OCI-LY1 (cell line): ENCODE measurements at regions not wholly inside any gene's neighbourhood (a gene's known extent, or its start where the extent isn't known, plus 50 kb on each side); places are given as distances from the start of the nearest gene placed in this dataset.
"Not testable (repeated sequence)": the region's sequence is repeated elsewhere in the genome, so short reads cannot be mapped to it uniquely, and the experiment has no call there.

Source experiments
- H2AFZ ChIP-seq: fragments of 200-600 bp; sonication (generic), shearing (Covaris generic); 2 replicates; pipeline ENCODE4 v1.6.0; 2014; ENCODE audit warnings: antibody characterized with exemption, mild to moderate bottlenecking, low read length
- H3F3A ChIP-seq: fragments of 200-600 bp; sonication (generic), shearing (Covaris generic); 2 replicates; pipeline ENCODE4 v1.6.0; 2014; ENCODE audit warnings: mild to moderate bottlenecking, antibody characterized with exemption, low read length, moderate library complexity; ENCODE audit not compliant: insufficient read depth
- H3K27ac ChIP-seq: fragments of 200-600 bp; sonication (generic); 2 replicates; pipeline ENCODE4 v1.5.1; 2014; ENCODE audit warnings: low read length, mixed run types, mild to moderate bottlenecking, low read depth; ENCODE audit not compliant: poor library complexity, severe bottlenecking
- H3K27me3 ChIP-seq: fragments of 200-600 bp; sonication (generic); 2 replicates; pipeline ENCODE4 v1.6.0; 2014; ENCODE audit warnings: antibody characterized with exemption, mild to moderate bottlenecking, low read length, moderate library complexity; ENCODE audit not compliant: insufficient read depth
- H3K36me3 ChIP-seq: fragments of 200-600 bp; sonication (generic); 2 replicates; pipeline ENCODE4 v1.6.1; 2014; ENCODE audit warnings: mild to moderate bottlenecking, antibody characterized with exemption, low read length, moderate library complexity, mixed read lengths; ENCODE audit not compliant: insufficient read depth
- H3K4me1 ChIP-seq: fragments of 200-600 bp; sonication (generic); 2 replicates; pipeline ENCODE4 v1.5.1; 2014; ENCODE audit warnings: mild to moderate bottlenecking, low read length, moderate library complexity; ENCODE audit not compliant: insufficient read depth, severe bottlenecking
- H3K4me2 ChIP-seq: fragments of 200-600 bp; sonication (generic), shearing (Covaris generic); 2 replicates; pipeline ENCODE4 v1.6.1; 2014; ENCODE audit warnings: low read length
- H3K4me3 ChIP-seq: fragments of 200-600 bp; sonication (generic); 2 replicates; pipeline ENCODE4 v1.5.1; 2014; ENCODE audit warnings: low read length, low read depth, mild to moderate bottlenecking, mixed read lengths; ENCODE audit not compliant: poor library complexity, severe bottlenecking
- H3K79me2 ChIP-seq: fragments of 200-600 bp; shearing (Covaris generic); 2 replicates; pipeline ENCODE4 v1.6.1; 2016; ENCODE audit warnings: mixed run types, low read length, mixed read lengths; ENCODE audit not compliant: insufficient read depth
- H3K9ac ChIP-seq: fragments of 200-600 bp; sonication (generic), shearing (Covaris generic); 2 replicates; pipeline ENCODE4 v1.6.1; 2014; ENCODE audit warnings: mild to moderate bottlenecking, low read length, mixed read lengths
- H3K9me2 ChIP-seq: fragments of 200-600 bp; sonication (generic), shearing (Covaris generic); 2 replicates; pipeline ENCODE4 v1.6.1; 2014; ENCODE audit warnings: low read depth, mild to moderate bottlenecking, low read length, mixed read lengths
- H3K9me3 ChIP-seq: fragments of 200-600 bp; shearing (Covaris generic); 2 replicates; pipeline ENCODE4 v1.6.1; 2014; ENCODE audit warnings: low read length, mixed read lengths
- H4K20me1 ChIP-seq: fragments of 200-600 bp; sonication (generic), shearing (Covaris generic); 2 replicates; pipeline ENCODE4 v1.6.0; 2016; ENCODE audit warnings: mild to moderate bottlenecking, low read length; ENCODE audit not compliant: insufficient read depth
- CTCF ChIP-seq: fragments of 200-600 bp; sonication (generic), shearing (Covaris generic); IDR thresholded peaks from 2 replicates; pipeline ENCODE4 v1.5.1; 2017; ENCODE audit warnings: mild to moderate bottlenecking, antibody characterized with exemption, low read length, moderate library complexity, mixed read lengths
- EZH2 ChIP-seq: fragments of 200-600 bp; sonication (generic), shearing (Covaris generic); IDR thresholded peaks from 2 replicates; pipeline ENCODE4 v1.8.0; 2017; ENCODE audit warnings: borderline replicate concordance, mixed run types, mild to moderate bottlenecking, antibody characterized with exemption, low read length, moderate library complexity, mixed read lengths

- no peaks in the 10 kb centered on the region for H3K9me3 ChIP-seq
- no peaks in the 10 kb centered on the region for H3K9me2 ChIP-seq
- no peaks in the 10 kb centered on the region for H4K20me1 ChIP-seq
- no peak overlapping the region for H3K27ac ChIP-seq
- no peaks in the 10 kb centered on the region for H3K79me2 ChIP-seq
- H3K4me3 ChIP-seq: no peak overlapping the region
- no peaks in the 10 kb centered on the region for H3F3A ChIP-seq
- no peaks in the 10 kb centered on the region for H3K4me1 ChIP-seq
- no peaks in the 10 kb centered on the region for H3K36me3 ChIP-seq
- no peak overlapping the region for H3K4me2 ChIP-seq
- TF ChIP-seq EZH2 (no peak), CTCF (no peak)
- no peak overlapping the region for H2AFZ ChIP-seq
- no peak overlapping the region for H3K9ac ChIP-seq
- no peaks in the 10 kb centered on the region for H3K27me3 ChIP-seq
Measured at GRCh38 chr1:219413536-219413935, 199.4 kb downstream of the ZC3H11B start.

GRCh38 chr1:219412772-219413171 is 200.1 kb downstream of the ZC3H11B start:
- Histone ChIP-seq H3K79me2 (no peaks in the 10 kb centered on the region), H3F3A (no peaks in the 10 kb centered on the region), H3K9ac (no peak overlapping the region), H3K4me1 (no peaks in the 10 kb centered on the region), H2AFZ (no peak overlapping the region), H3K27ac (no peak overlapping the region), H4K20me1 (no peaks in the 10 kb centered on the region), H3K4me2 (no peak overlapping the region), H3K4me3 (no peak overlapping the region), H3K9me3 (no peaks in the 10 kb centered on the region), H3K36me3 (no peaks in the 10 kb centered on the region), H3K9me2 (no peaks in the 10 kb centered on the region), H3K27me3 (no peaks in the 10 kb centered on the region)
- TF ChIP-seq CTCF: no peak
- TF ChIP-seq EZH2: no peak

GRCh38 chr1:219410721-219411120 is 202.2 kb downstream of the ZC3H11B start:
- not testable (repeated sequence) for H3K27me3 ChIP-seq, H3K27ac ChIP-seq, H3K36me3 ChIP-seq, H2AFZ ChIP-seq, H3K9me2 ChIP-seq, H3F3A ChIP-seq, H3K4me3 ChIP-seq, H3K4me2 ChIP-seq, H3K4me1 ChIP-seq, H3K9ac ChIP-seq, H3K79me2 ChIP-seq, H4K20me1 ChIP-seq, H3K9me3 ChIP-seq

- H3K9me2 ChIP-seq: no peaks in the 10 kb centered on the region
- H3K9me3 ChIP-seq: no peaks in the 10 kb centered on the region
- H2AFZ ChIP-seq: no peak overlapping the region
- H4K20me1 ChIP-seq: no peaks in the 10 kb centered on the region
- TF ChIP-seq CTCF (no peak), EZH2 (no peak)
- H3K4me3 ChIP-seq: no peak overlapping the region
- H3K4me1 ChIP-seq: no peaks in the 10 kb centered on the region
- H3K9ac ChIP-seq: no peak overlapping the region
- H3K79me2 ChIP-seq: no peaks in the 10 kb centered on the region
- no peaks in the 10 kb centered on the region for H3K27me3 ChIP-seq
- H3F3A ChIP-seq: no peaks in the 10 kb centered on the region
- H3K4me2 ChIP-seq: no peak overlapping the region
- no peaks in the 10 kb centered on the region for H3K36me3 ChIP-seq
- H3K27ac ChIP-seq: no peak overlapping the region
Measured at GRCh38 chr1:219405531-219406331, 207.2 kb downstream of the ZC3H11B start.
